ENCODE measurements at regions not wholly inside any gene's neighbourhood (a gene's known extent, or its start where the extent isn't known, plus 50 kb on each side); places are given as distances from the start of the nearest gene placed in this dataset.
"Not testable (repeated sequence)": the region's sequence is repeated elsewhere in the genome, so short reads cannot be mapped to it uniquely, and the experiment has no call there.

DNA sequence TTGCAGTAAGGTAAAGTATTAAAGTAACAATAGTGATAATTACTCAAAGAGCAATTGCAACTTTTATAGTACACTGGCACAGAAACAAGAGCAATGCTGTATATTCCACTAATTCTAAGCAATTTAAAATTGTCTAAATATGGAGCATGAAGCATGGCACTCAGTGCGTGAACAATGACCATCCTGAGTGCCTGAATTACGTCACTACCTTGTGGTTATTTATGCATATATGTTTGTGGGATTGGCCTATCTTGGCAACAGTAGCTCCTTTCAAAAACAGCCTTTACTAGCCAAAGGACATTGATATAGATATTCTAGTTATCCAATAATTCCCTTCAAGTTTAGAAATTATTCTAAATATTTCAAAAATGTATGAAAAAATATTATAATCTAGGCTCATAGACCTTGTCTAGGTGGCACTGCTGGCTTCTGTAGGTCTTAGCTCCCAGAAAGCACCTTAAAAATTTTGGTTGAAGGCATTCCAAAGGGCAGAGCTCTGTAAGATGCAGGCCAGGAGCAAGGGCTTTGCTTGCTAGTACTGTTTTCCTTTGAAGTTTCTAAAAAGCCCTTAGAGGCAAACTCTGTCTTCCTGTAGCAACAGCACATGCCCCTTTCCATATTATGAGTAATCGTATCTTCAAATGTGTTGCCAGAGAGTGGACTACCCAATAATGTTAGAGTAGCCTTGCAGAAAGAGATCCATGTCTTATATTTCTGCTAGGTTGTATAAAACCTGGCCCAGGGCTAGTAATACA is 719.3 kb downstream of the NR2F1-AS1 start:
- ChIA-PET POLR2A (no interaction called here), CTCF (no interaction called here)
- no peaks in the 10 kb centered on the region for H3K27me3 Mint-ChIP-seq
- H3K4me3 Mint-ChIP-seq: no peak overlapping the region
- H3K9me3 Mint-ChIP-seq: peaks cover 3% of the 10 kb centered on the region
- no peaks in the 10 kb centered on the region for H3K4me1 Mint-ChIP-seq
- DNase-seq: no peak
- H3K27ac Mint-ChIP-seq: no peak overlapping the region
- H3K36me3 Mint-ChIP-seq (ENCODE audit: low read depth): no peaks in the 10 kb centered on the region

DNA sequence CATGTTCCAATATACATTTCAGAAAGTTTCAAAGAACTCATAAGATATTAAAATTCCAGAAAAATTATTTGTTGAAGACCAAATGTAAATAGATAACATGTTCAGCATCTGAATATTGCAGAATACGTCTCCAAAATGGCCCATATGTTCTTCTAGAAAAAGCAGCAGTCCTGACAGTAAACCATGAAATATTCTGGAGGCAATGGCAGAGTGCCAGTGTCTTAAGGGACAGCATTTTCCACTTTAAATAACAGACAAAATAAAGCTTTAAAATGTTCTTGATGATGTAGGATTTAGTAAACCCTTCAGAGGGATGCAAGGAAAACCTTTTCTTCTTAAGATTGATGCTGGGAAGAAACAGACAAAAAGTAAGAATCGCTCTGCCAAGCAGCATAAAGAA is 721.0 kb downstream of the NR2F1-AS1 start:
- no peak overlapping the region for H3K4me3 Mint-ChIP-seq
- no peak overlapping the region for H3K27ac Mint-ChIP-seq
- no peaks in the 10 kb centered on the region for H3K36me3 Mint-ChIP-seq (ENCODE audit: low read depth)
- H3K4me1 Mint-ChIP-seq: no peaks in the 10 kb centered on the region
- ChIA-PET CTCF (no interaction called here), POLR2A (no interaction called here)
- no peaks in the 10 kb centered on the region for H3K27me3 Mint-ChIP-seq
- H3K9me3 Mint-ChIP-seq: no peaks in the 10 kb centered on the region
- DNase-seq: no peak

DNA sequence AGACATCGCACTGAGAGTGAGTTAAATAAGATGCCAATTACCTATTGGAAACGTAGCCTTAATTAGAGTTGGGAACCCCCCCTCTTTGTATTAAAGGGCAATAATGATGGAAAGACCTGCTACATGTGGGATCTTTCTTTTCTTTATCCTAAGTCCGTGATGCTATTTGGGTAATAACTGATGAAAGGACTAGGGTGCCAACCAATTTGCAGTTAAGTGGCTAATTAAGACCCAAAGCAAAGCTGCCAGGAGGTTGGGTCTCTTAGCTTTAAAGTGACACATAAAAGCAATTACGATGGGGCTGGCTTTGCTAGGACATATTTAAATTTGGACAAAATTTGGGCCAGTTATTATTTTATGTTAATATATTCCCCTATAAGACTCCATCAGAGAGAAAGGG is 728.8 kb downstream of the NR2F1-AS1 start:
- ChIA-PET CTCF (no interaction called here), POLR2A (no interaction called here)
- Mint-ChIP-seq H3K4me1 (no peaks in the 10 kb centered on the region), H3K27ac (no peak overlapping the region), H3K4me3 (no peak overlapping the region), H3K27me3 (no peaks in the 10 kb centered on the region), H3K36me3 (ENCODE audit: low read depth) (no peaks in the 10 kb centered on the region), H3K9me3 (no peaks in the 10 kb centered on the region)
- no peak for DNase-seq

DNA sequence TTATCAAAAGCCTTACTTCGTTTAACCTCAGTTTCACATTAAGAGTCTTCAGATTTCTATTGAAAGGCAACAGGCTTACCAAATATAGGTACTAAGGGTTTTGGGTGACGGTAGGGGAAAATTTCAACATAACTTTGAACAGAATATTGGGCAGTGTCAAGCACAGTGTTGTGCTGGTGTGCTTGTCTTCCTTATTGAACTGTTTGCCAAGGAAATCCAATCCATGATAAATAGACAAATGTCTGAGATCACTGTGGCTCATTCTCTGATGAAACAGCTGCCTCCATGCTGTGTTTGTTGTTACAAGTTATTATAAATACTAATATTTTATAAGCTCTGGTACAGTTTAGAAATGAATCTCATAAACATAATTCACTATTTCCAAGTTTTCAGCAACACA is 730.1 kb downstream of the NR2F1-AS1 start:
- H3K27me3 Mint-ChIP-seq: no peaks in the 10 kb centered on the region
- ChIA-PET POLR2A (no interaction called here), CTCF (no interaction called here)
- H3K4me1 Mint-ChIP-seq: no peaks in the 10 kb centered on the region
- DNase-seq: no peak
- H3K27ac Mint-ChIP-seq: no peak overlapping the region
- H3K9me3 Mint-ChIP-seq: no peaks in the 10 kb centered on the region
- no peaks in the 10 kb centered on the region for H3K36me3 Mint-ChIP-seq (ENCODE audit: low read depth)
- H3K4me3 Mint-ChIP-seq: no peak overlapping the region

DNA sequence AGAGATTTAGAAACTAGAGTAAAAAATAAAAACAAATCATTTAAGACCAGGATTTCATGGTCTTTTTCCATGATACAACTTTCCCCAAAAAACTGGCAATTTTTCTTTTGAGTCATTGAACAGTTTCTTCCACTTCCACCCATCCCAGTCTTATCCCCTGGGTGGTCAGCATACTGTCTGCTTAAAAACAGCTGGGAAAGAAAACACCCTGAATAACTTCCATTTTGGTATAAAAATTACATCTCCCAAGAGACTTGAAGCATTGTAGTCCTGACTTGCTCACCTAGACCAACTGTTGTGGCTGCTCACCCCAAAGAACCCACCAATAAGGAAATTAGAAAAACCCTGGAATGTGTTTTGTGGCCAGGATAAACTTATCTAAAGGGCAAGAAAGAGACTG is 731.3 kb downstream of the NR2F1-AS1 start:
- ChIA-PET POLR2A (no interaction called here), CTCF (no interaction called here)
- Mint-ChIP-seq H3K9me3 (no peaks in the 10 kb centered on the region), H3K4me1 (no peaks in the 10 kb centered on the region), H3K4me3 (no peak overlapping the region), H3K36me3 (ENCODE audit: low read depth) (no peaks in the 10 kb centered on the region), H3K27me3 (no peaks in the 10 kb centered on the region), H3K27ac (no peak overlapping the region)
- no peak for DNase-seq

DNA sequence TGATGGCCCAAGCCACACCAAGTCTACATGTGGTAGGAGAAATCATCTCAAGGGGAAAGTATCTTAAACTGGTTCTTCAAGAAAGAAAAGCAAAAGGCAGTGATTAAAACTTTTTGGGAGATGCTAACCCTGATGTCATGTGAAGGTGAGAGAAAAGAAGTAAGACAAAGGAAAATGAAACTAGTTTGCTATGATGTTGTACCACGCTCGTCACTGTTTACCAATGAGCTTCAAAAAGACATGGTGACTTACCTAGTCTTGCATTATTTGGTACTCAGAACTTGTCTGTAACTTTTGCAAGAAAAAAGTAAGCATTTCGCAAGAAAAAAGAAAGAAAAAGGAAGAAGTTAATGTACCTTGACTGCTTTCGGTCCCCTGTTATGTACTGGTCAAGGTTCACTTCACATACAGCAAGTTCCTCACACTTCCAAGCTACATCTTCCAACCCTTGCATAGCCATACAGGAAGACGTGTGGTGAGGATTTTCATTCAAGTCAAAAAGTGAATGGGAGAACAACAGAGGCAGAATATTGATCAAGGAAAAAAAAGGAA is 739.3 kb downstream of the NR2F1-AS1 start:
- no peaks in the 10 kb centered on the region for H3K27me3 Mint-ChIP-seq
- H3K27ac Mint-ChIP-seq: no peak overlapping the region
- ChIA-PET POLR2A (no interaction called here), CTCF (no interaction called here)
- no peaks in the 10 kb centered on the region for H3K9me3 Mint-ChIP-seq
- no peak overlapping the region for H3K4me3 Mint-ChIP-seq
- no peaks in the 10 kb centered on the region for H3K4me1 Mint-ChIP-seq
- DNase-seq: no peak
- no peaks in the 10 kb centered on the region for H3K36me3 Mint-ChIP-seq (ENCODE audit: low read depth)

GRCh38 chr5:92838253-92838652 is 742.8 kb downstream of the NR2F1-AS1 start:
- no peak overlapping the region for H3K27ac Mint-ChIP-seq
- H3K4me3 Mint-ChIP-seq: no peak overlapping the region
- no peaks in the 10 kb centered on the region for H3K4me1 Mint-ChIP-seq
- no peaks in the 10 kb centered on the region for H3K27me3 Mint-ChIP-seq
- DNase-seq: no peak
- POLR2A ChIA-PET: no interaction called here
- CTCF ChIA-PET: no interaction called here
- no peaks in the 10 kb centered on the region for H3K9me3 Mint-ChIP-seq
- no peaks in the 10 kb centered on the region for H3K36me3 Mint-ChIP-seq (ENCODE audit: low read depth)

DNA sequence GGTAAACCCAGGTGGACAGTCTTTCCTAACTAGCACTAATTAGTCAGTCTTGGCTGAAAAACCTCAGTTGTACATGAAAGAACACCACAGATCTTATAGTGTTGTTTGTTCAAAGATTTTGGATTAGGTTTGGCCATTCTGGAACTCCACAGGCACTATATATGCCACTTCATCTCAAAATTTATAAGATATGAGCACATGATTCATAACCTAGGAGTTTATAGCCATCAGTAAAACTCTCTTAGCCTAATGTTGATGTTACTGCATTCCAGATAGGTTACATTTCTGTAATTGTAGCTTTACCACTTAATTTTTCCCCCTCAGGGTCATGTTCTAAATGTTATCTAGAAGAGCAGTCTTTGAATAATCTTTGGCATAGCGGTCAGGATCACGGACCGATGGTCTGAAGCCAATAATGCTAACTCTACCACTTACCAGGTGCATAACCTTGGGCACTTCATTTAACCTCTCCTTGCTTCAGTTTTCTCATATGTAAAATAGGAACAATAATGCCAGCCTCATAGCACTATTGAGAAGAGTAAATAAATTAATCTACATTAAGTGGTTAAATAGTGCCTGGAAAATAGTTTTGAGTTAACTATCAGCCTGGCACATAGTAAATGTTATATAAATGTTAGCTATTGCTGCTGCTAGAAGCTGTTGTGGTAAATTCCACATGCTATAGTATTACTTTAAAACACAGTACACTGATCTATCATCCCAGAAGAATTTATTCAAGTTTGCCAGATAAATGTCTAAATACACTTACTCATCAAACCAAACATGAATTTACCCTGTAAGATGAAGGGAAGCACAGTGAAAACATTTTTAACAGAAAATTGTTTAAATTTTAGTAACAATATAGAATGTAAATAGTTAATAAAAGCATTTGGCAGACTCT is 743.9 kb downstream of the NR2F1-AS1 start:
- H3K9me3 Mint-ChIP-seq: no peaks in the 10 kb centered on the region
- ChIA-PET POLR2A (no interaction called here), CTCF (no interaction called here)
- H3K27ac Mint-ChIP-seq: no peak overlapping the region
- no peaks in the 10 kb centered on the region for H3K27me3 Mint-ChIP-seq
- H3K4me3 Mint-ChIP-seq: no peak overlapping the region
- no peak for DNase-seq
- no peaks in the 10 kb centered on the region for H3K4me1 Mint-ChIP-seq
- no peaks in the 10 kb centered on the region for H3K36me3 Mint-ChIP-seq (ENCODE audit: low read depth)

GRCh38 chr5:92835712-92836111 is 745.3 kb downstream of the NR2F1-AS1 start:
- H3K27me3 Mint-ChIP-seq: no peaks in the 10 kb centered on the region
- H3K4me3 Mint-ChIP-seq: no peak overlapping the region
- POLR2A ChIA-PET: no interaction called here
- H3K36me3 Mint-ChIP-seq (ENCODE audit: low read depth): no peaks in the 10 kb centered on the region
- no peak overlapping the region for H3K27ac Mint-ChIP-seq
- H3K4me1 Mint-ChIP-seq: no peaks in the 10 kb centered on the region
- no peaks in the 10 kb centered on the region for H3K9me3 Mint-ChIP-seq
- CTCF ChIA-PET: interaction anchor here (0.6 kb wide), 1 partner anchor 120 kb away, joined by 3 read pairs; no protein-coding TSS in a partner anchor
- DNase-seq: no peak

- H3K4me3 Mint-ChIP-seq; H3K27me3 Mint-ChIP-seq; H3K36me3 Mint-ChIP-seq (ENCODE audit: low read depth); H3K4me1 Mint-ChIP-seq; DNase-seq; POLR2A ChIA-PET; H3K9me3 Mint-ChIP-seq; H3K27ac Mint-ChIP-seq; CTCF ChIA-PET: not testable (repeated sequence)
Observed at GRCh38 chr5:92823551-92823950, 757.5 kb downstream of the NR2F1-AS1 start.

GRCh38 chr5:92822183-92822582 is 758.8 kb downstream of the NR2F1-AS1 start:
- H3K27me3 Mint-ChIP-seq: no peaks in the 10 kb centered on the region
- no peak overlapping the region for H3K27ac Mint-ChIP-seq
- H3K9me3 Mint-ChIP-seq: no peaks in the 10 kb centered on the region
- no peak for DNase-seq
- ChIA-PET POLR2A (no interaction called here), CTCF (no interaction called here)
- no peaks in the 10 kb centered on the region for H3K4me1 Mint-ChIP-seq
- no peaks in the 10 kb centered on the region for H3K36me3 Mint-ChIP-seq (ENCODE audit: low read depth)
- no peak overlapping the region for H3K4me3 Mint-ChIP-seq

DNA sequence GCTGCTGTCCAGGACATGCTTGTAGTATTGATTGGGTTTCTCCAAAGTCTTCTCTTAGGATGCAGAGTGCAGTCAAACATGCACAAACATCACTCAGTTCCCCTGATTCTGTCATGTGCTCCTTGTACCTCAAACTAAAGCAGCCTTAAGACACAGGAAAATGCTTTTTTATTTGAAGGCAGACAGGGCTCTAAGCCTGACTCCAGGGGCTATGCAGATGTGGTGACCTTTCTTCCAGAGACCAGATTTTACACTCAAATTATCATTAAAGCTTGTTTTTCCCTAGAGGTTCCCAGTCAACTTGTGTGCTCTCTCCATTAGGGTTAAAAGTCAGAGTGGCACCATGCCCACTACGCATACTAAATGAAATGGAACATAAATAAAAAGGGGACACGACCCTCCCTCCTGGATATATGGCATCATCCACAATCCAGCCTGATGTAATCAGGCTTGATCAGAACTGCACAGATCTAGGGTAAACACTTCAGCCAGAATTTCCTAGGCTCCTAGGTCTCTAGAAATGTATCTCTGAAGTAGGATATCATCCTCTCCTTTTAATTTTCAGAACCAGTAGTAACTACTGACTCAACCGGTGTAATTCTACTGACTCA is 771.1 kb downstream of the NR2F1-AS1 start:
- no peaks in the 10 kb centered on the region for H3K36me3 Mint-ChIP-seq (ENCODE audit: low read depth)
- H3K4me1 Mint-ChIP-seq: no peaks in the 10 kb centered on the region
- no peak overlapping the region for H3K27ac Mint-ChIP-seq
- ChIA-PET CTCF (no interaction called here), POLR2A (no interaction called here)
- H3K4me3 Mint-ChIP-seq: no peak overlapping the region
- no peaks in the 10 kb centered on the region for H3K27me3 Mint-ChIP-seq
- DNase-seq: no peak
- H3K9me3 Mint-ChIP-seq: no peaks in the 10 kb centered on the region

DNA sequence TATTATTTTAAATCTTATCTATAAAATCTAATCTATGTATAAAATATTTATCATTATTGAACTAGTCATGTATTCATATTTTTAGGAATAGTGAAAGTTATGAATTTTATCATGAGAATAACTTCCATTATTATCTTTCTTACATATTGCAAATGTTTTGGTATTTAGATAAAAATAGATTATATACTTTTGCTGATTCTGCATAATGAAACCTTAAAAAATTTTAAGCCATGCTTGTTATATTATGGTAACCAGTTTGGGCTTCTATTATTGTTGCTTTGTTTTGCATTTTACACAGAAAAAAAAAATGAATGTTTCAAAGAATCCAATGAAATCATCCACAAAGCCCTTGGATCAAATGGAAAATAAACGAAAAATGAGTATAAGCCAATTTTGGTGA is 772.5 kb downstream of the NR2F1-AS1 start:
- Mint-ChIP-seq H3K27me3 (no peaks in the 10 kb centered on the region), H3K27ac (no peak overlapping the region), H3K9me3 (no peaks in the 10 kb centered on the region), H3K4me3 (no peak overlapping the region), H3K4me1 (no peaks in the 10 kb centered on the region), H3K36me3 (ENCODE audit: low read depth) (no peaks in the 10 kb centered on the region)
- ChIA-PET CTCF (no interaction called here), POLR2A (no interaction called here)
- no peak for DNase-seq

Measured in activated CD4-positive, alpha-beta T cell treated with anti-CD3 and anti-CD28 coated beads, Interleukin-2, amount 10 ng/mL, durations not matched to agents 7 days and 5 days (primary cell).